AG09309 (cell line): ENCODE measurements at regions not wholly inside any gene's neighbourhood (a gene's known extent, or its start where the extent isn't known, plus 50 kb on each side); places are given as distances from the start of the nearest gene placed in this dataset.

ENCODE experiments used
- DNase-seq: peaks from one replicate; pipeline ENCODE4 v3.0.0-alpha.2; 2010; ENCODE audit warnings: low read depth
- H3K4me3 ChIP-seq: 2 replicates; pipeline ENCODE4 v1.5.1; 2011; ENCODE audit warnings: mild to moderate bottlenecking, low read depth, low read length, moderate library complexity; ENCODE audit not compliant: control insufficient read depth
- CTCF ChIP-seq: IDR thresholded peaks from 2 replicates; pipeline ENCODE4 v1.5.1; 2011; ENCODE audit warnings: mild to moderate bottlenecking, low read depth, low read length, inconsistent platforms; ENCODE audit not compliant: insufficient read depth, control insufficient read depth; ENCODE audit errors: missing control alignments

- H3K4me3 ChIP-seq = no peak overlapping the region
- DNase-seq = no peak
- TF ChIP-seq CTCF = no peak
Measured at GRCh38 chr16:47886631-47887415, 269.0 kb downstream of the ABCC12 start.

- no peak overlapping the region for H3K4me3 ChIP-seq
- no peak for DNase-seq
- TF ChIP-seq CTCF = no peak
Measured at GRCh38 chr16:47886139-47886538, 269.7 kb downstream of the ABCC12 start.

GRCh38 chr16:47885489-47885888, 270.3 kb downstream of the ABCC12 start:
- no peak for TF ChIP-seq CTCF
- no peak for DNase-seq
- no peak overlapping the region for H3K4me3 ChIP-seq

GRCh38 chr16:47884116-47884725, 271.6 kb downstream of the ABCC12 start:
- no peak for DNase-seq
- H3K4me3 ChIP-seq = no peak overlapping the region

GRCh38 chr16:47881574-47881973, 274.2 kb downstream of the ABCC12 start:
- no peak for TF ChIP-seq CTCF
- H3K4me3 ChIP-seq = no peak overlapping the region
- DNase-seq = no peak

More at GRCh38 chr16:47884116-47884725, 271.6 kb downstream of the ABCC12 start:
- no peak for TF ChIP-seq CTCF

- no peak for TF ChIP-seq CTCF
- H3K4me3 ChIP-seq = no peak overlapping the region
Measured at GRCh38 chr16:47880653-47881052, 275.1 kb downstream of the ABCC12 start.

More at GRCh38 chr16:47880653-47881052, 275.1 kb downstream of the ABCC12 start:
- no peak for DNase-seq
